NB4 (cell line): ENCODE measurements at regions not wholly inside any gene's neighbourhood (a gene's known extent, or its start where the extent isn't known, plus 50 kb on each side); places are given as distances from the start of the nearest gene placed in this dataset.
"Not testable (repeated sequence)": the region's sequence is repeated elsewhere in the genome, so short reads cannot be mapped to it uniquely, and the experiment has no call there.

ENCODE experiments used
- POLR2A ChIP-seq: IDR thresholded peaks from 2 replicates; pipeline ENCODE4 v1.6.1; 2011; ENCODE audit warnings: mild to moderate bottlenecking; ENCODE audit not compliant: insufficient read length; ENCODE audit errors: extremely low read depth
- TF ChIP-seq, protein P1 (sequence below): IDR thresholded peaks from one replicate; pipeline ENCODE4 v1.5.1; 2012; ENCODE audit warnings: low read depth, low read length

DNA sequence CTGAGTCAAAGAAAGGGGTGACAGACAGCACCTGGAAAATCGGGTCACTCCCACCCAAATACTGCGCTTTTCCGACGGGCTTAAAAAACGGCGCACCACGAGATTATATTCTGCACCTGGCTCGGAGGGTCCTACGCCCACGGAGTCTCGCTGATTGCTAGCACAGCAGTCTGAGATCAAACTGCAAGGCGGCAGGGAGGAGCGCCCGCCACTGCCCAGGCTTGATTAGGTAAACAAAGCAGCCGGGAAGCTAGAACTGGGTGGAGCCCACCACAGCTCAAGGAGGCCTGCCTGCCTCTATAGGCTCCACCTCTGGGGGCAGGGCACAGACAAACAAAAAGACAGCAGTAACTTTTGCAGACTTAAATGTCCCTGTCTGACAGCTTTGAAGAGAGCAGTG lies 106.6 kb upstream of the NOL4 start:
- TF ChIP-seq, protein P1, sequence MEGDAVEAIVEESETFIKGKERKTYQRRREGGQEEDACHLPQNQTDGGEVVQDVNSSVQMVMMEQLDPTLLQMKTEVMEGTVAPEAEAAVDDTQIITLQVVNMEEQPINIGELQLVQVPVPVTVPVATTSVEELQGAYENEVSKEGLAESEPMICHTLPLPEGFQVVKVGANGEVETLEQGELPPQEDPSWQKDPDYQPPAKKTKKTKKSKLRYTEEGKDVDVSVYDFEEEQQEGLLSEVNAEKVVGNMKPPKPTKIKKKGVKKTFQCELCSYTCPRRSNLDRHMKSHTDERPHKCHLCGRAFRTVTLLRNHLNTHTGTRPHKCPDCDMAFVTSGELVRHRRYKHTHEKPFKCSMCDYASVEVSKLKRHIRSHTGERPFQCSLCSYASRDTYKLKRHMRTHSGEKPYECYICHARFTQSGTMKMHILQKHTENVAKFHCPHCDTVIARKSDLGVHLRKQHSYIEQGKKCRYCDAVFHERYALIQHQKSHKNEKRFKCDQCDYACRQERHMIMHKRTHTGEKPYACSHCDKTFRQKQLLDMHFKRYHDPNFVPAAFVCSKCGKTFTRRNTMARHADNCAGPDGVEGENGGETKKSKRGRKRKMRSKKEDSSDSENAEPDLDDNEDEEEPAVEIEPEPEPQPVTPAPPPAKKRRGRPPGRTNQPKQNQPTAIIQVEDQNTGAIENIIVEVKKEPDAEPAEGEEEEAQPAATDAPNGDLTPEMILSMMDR = not testable (repeated sequence)
- TF ChIP-seq POLR2A = not testable (repeated sequence)
